ENCODE measurements at regions not wholly inside any gene's neighbourhood (a gene's known extent, or its start where the extent isn't known, plus 50 kb on each side); places are given as distances from the start of the nearest gene placed in this dataset.

DNA sequence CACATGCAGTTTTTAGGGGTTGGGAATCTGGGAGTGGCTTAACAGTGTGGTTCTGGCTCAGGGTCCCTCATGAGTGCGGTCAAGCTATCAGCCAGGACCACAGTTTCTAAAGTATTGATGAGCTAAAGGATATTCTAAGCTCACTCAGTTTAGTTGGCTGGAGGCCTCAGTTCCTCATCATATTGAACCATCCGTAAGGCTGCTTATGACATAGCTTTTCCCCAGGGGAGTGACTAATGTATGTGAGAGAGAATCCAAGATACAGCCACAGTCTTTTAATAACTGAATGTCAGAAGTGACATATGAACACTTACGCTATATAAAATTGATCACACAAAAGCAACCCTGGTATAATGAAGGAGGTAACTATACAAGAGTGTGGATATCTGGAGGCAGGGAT, 245.3 kb downstream of the POLR1F start:
- H3K4me3 ChIP-seq (ENCODE audit: low read depth, low read length): no peak overlapping the region
- TF ChIP-seq, protein P1, sequence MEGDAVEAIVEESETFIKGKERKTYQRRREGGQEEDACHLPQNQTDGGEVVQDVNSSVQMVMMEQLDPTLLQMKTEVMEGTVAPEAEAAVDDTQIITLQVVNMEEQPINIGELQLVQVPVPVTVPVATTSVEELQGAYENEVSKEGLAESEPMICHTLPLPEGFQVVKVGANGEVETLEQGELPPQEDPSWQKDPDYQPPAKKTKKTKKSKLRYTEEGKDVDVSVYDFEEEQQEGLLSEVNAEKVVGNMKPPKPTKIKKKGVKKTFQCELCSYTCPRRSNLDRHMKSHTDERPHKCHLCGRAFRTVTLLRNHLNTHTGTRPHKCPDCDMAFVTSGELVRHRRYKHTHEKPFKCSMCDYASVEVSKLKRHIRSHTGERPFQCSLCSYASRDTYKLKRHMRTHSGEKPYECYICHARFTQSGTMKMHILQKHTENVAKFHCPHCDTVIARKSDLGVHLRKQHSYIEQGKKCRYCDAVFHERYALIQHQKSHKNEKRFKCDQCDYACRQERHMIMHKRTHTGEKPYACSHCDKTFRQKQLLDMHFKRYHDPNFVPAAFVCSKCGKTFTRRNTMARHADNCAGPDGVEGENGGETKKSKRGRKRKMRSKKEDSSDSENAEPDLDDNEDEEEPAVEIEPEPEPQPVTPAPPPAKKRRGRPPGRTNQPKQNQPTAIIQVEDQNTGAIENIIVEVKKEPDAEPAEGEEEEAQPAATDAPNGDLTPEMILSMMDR (IDR thresholded peaks at IDR 0.05; ENCODE audit: insufficient read depth, low read depth, low read length, missing control alignments): no peak
- no peak for DNase-seq (ENCODE audit: low read depth)

GRCh38 chr7:19455623-19456022, 253.2 kb downstream of the POLR1F start:
- DNase-seq (ENCODE audit: low read depth): no peak
- no peak overlapping the region for H3K4me3 ChIP-seq (ENCODE audit: low read depth, low read length)
- TF ChIP-seq, protein P1 (IDR thresholded peaks at IDR 0.05; ENCODE audit: insufficient read depth, low read depth, low read length, missing control alignments): no peak

GRCh38 chr7:19448091-19448490, 260.7 kb downstream of the POLR1F start:
- H3K4me3 ChIP-seq (ENCODE audit: low read depth, low read length): no peak overlapping the region
- DNase-seq (ENCODE audit: low read depth): no peak
- TF ChIP-seq, protein P1 (IDR thresholded peaks at IDR 0.05; ENCODE audit: insufficient read depth, low read depth, low read length, missing control alignments): no peak

- peak; percentile 25 for DNase-seq (ENCODE audit: low read depth)
- H3K4me3 ChIP-seq (ENCODE audit: low read depth, low read length): no peak overlapping the region
- TF ChIP-seq, protein P1 (IDR thresholded peaks at IDR 0.05; ENCODE audit: insufficient read depth, low read depth, low read length, missing control alignments): peak; percentile 27
Measured at GRCh38 chr7:19442016-19442785, 266.6 kb downstream of the POLR1F start.

DNA sequence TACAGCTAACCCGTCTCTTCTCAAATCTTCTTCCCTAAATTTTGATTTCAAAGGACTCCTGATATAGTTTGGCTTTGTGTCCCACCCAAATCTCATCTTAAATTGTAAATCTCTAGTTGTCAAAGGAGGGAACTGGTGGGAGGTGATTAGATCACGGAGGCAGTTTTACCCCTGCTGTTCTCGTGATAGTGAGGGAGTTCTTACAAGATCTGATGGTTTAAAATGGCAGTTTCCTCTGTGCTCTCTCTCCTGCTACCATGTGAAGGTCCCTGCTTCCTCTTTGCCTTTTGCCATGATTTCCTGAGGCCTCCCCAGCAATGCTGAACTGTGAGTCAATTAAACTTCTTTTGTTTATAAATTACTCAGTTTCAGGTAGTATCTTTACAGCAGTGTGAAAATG, 269.3 kb downstream of the POLR1F start:
- no peak for DNase-seq (ENCODE audit: low read depth)
- no peak overlapping the region for H3K4me3 ChIP-seq (ENCODE audit: low read depth, low read length)
- TF ChIP-seq, protein P1 (IDR thresholded peaks at IDR 0.05; ENCODE audit: insufficient read depth, low read depth, low read length, missing control alignments): no peak

DNA sequence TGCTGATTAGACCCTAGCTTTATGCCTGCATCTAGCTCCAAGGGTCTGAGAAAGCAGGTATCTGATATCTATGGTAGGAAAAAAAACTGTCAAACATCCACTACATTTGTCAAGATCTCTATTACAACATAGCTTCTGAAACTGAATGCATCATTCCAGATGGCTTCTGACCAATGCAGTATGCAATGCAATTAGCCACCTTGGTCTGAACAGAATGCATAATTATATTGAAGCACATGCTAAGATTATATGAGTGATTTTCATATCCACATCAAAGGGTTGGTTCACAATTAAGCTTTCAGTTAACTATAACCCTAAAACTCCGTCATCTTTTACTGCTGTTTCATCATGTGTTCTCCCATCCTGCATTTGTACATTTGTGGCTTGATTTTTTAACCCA, 271.4 kb downstream of the POLR1F start:
- TF ChIP-seq, protein P1 (IDR thresholded peaks at IDR 0.05; ENCODE audit: insufficient read depth, low read depth, low read length, missing control alignments): no peak
- DNase-seq (ENCODE audit: low read depth): no peak
- H3K4me3 ChIP-seq (ENCODE audit: low read depth, low read length): no peak overlapping the region

DNA sequence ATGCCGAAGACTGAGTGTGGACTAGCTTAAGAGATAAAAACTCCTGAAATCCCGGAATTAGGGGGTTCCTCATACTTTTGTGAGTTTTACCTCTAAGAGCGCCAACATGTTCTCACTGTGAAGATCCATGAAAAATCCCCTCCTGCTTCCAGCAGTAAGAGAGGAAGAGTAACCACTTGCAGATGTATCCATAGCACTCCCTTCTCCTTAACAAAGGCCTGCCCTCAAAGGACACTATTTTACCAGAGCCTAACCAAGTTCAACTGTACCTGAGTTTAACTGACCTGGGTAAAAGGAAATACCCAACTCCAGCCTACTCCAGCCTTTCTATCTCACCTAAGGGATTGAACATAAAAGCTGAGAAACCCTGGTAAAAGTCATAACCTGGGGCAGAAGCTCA, 280.9 kb downstream of the POLR1F start:
- TF ChIP-seq, protein P1 (IDR thresholded peaks at IDR 0.05; ENCODE audit: insufficient read depth, low read depth, low read length, missing control alignments): no peak
- H3K4me3 ChIP-seq (ENCODE audit: low read depth, low read length): no peak overlapping the region
- no peak for DNase-seq (ENCODE audit: low read depth)

Data from GM12865 (cell line).